ENCODE measurements at regions not wholly inside any gene's neighbourhood (a gene's known extent, or its start where the extent isn't known, plus 50 kb on each side); places are given as distances from the start of the nearest gene placed in this dataset.

- DNase-seq: no peak
Observed at GRCh38 chr10:2980791-2981360, 86.5 kb upstream of the PFKP start.

GRCh38 chr10:2980116-2980515 is 87.2 kb upstream of the PFKP start:
- no peak for DNase-seq

DNA sequence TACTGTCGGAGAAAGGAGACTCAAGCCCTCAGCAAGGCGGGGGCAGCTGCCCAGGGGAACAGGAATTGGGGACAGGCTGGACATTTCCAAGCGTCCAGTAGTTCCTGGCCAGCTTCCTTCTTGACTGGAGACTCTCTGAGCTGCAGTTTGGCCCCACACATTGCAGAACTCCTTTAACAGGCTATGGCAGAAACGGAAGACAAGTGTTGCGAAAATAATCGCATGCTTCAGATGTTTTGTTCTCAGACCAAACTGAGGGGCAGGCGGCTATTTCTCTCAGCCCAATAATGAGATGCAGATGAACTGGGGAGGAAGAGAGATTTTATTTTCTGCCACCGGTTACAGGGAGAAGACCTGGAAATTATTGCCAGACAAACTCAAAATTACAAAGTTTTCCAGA is 88.0 kb upstream of the PFKP start:
- DNase-seq: no peak

DNA sequence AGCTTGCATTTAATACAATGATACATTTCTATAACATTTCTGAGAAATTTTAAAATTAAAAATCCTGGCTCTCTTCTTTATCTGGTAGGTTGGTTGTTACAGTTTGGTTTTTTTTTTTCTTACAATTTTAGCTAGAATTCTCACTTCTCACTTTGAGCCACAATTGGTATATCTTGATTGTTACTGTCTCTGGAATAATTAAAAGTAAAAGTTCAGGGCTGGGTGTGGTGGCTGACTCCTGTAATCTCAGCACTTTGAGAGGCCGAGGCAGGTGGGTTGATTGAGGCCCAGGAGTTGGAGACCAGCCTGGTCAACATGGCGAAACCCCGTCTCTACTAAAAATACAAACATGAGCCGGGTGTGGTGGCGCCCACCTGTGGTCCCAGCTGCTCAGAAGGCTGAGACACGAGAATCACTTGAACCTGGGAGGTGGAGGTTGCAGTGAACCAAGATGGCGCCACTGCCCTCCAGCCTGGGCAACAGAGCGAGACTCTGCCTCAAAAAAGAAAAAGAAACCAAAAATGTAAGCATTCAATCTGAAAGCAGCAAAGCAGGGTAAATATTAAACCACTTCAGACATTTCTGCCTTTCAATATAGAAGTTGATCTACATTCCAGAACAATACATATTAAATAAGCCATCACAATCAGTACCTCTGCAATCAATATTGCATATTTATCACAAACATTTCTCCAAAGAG is 88.6 kb upstream of the PFKP start:
- DNase-seq: no peak

GRCh38 chr10:2978111-2978510 is 89.2 kb upstream of the PFKP start:
- DNase-seq: peak; percentile 56

DNA sequence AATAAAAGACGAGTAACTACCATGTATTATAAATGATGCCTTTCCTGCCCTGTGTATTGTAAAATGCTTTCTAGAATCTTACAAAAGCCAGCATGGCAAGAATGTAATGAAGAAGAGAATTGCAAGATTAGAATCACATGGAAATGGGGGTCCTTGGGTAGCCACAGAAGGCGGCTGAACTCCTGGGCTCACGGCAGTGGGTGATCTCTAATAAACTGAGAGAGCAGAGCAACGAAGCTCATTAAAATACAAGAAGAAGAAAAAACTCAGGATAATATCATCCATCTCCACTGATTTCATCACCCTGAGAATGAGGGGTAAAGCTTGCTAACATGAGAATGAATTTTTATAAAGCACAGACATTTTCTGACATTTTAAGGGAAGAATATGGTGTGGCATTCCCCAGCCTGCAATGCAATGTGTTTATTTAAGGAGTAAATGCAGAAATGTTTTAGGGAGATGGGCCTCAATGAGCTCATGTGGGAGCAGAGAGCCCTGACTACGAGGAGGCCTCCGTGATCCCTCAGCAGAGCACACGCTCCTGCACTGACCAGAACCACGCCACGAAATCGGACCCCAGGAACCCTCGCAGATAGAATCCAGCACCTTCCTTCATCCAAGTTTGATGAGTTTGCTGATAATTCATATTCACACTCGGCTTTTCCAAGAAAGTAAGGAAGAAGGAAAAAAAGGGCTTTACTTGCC is 92.7 kb upstream of the PFKP start:
- DNase-seq: no peak

DNA sequence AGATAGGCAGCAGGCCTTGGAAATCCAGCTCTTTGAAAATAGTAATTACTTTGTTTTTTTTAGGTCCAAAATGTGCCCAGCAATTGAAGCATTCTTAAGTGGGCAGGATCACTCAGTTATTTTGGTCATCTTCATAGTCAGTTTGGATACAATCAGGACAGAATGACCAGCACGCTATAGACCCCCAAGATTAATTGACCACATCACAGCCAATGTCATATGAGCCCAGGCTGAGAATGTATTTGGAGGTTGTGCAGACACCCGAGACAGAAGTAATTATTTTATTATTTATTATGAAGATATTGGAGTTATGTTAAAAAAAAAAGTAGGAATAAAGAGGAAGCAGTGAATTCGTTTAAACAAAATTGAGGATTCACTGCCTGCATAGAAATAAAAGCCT is 93.3 kb upstream of the PFKP start:
- DNase-seq: no peak

GRCh38 chr10:2972810-2973209 is 94.5 kb upstream of the PFKP start:
- DNase-seq: no peak

DNA sequence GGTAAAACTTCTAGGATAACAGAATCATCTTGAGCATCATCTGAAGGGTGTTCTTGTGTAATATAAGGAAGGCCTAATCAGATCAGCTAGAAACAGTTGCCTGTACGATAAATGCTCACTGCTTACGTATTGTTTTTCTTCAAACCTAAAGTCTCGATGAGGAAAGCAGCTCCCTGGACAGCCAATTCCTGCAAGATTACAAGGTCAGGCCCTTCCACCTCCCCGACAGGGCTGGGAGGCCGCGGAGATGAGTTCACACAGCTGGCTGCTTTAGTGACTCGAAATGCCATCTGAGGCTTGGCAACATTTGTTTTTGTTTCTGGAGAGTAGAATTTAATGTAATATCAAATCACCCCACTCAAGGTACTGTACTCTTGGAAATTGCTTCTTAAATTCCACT is 95.1 kb upstream of the PFKP start:
- DNase-seq: no peak

GRCh38 chr10:2970190-2970823 is 97.0 kb upstream of the PFKP start:
- DNase-seq: no peak

GRCh38 chr10:2968401-2969058 is 98.8 kb upstream of the PFKP start:
- DNase-seq: no peak

GRCh38 chr10:2966134-2966533 is 101.2 kb upstream of the PFKP start:
- no peak for DNase-seq

DNA sequence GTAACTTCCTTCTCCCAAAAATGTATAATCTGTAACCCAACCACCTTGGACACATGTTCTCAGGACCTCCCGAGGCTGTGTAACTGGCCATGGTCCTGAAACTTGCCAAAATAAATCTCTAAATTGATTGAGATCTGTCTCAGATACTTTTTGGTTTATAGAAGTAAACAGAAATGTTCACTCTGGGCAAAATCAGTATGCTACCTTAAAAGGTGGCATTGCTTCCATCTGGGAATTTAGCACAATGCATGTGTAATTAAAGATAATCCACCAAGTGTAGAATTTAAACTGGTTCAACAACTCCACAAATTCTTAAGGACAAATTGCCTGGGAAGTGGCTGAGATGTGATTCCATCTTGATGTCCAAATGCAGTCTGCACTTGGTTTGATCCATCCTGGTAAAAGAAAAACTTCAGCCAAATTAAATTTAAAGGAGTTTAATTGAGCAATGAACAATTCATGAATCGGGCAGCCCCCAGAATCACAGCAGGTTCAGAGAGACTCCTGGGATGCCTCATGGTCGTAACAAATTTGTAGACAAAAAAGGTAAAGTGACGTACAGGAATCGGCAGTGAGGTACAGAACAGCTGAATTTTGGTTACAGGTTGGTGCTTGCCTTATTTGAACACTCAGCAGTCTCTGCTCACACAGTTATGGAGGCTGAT is 102.6 kb upstream of the PFKP start:
- no peak for DNase-seq

GRCh38 chr10:2963889-2964631 is 103.3 kb upstream of the PFKP start:
- DNase-seq: no peak

- DNase-seq: no peak
Observed at GRCh38 chr10:2962194-2962593, 105.2 kb upstream of the PFKP start.

DNA sequence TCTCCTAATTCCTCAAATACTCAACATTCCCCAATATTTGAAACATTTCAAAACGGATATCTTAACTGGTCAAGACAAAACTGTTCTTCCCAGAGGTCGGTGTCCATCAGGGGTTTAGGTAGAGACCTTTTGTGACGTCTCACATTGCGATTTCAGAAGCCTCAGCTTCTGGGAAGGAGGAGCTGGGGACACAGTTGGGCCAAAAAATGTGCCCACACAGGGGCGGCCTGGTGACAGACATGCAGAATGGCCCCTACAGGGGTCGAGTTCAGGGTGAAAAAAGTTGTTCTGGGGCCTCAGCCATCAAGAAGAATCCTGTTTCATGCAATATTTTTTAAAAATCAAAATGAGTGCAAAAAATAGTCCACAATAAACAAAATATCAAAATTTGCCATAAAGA is 108.7 kb upstream of the PFKP start:
- DNase-seq: no peak

- DNase-seq: no peak
Observed at GRCh38 chr10:2957785-2958184, 109.6 kb upstream of the PFKP start.

DNA sequence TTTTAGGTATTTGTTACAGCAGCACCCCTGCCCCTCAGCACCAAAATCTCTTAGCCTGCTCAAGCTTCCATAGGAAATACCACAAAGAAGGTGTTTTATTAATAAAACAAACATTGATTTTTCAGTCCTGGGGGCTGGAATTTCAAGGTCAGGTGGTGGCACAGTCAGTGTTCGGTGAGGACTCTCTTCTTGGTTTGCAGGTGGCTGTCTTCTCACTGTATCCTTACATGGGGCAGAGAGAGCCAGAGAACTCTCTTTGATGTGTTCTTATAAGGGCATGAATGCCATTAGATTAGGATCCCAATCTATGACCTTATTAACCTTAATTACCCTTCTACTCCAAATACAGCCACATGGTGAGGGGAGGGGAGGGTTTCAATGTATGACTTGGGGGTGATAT is 112.3 kb upstream of the PFKP start:
- no peak for DNase-seq

GRCh38 chr10:2953495-2953894 is 113.9 kb upstream of the PFKP start:
- no peak for DNase-seq

DNA sequence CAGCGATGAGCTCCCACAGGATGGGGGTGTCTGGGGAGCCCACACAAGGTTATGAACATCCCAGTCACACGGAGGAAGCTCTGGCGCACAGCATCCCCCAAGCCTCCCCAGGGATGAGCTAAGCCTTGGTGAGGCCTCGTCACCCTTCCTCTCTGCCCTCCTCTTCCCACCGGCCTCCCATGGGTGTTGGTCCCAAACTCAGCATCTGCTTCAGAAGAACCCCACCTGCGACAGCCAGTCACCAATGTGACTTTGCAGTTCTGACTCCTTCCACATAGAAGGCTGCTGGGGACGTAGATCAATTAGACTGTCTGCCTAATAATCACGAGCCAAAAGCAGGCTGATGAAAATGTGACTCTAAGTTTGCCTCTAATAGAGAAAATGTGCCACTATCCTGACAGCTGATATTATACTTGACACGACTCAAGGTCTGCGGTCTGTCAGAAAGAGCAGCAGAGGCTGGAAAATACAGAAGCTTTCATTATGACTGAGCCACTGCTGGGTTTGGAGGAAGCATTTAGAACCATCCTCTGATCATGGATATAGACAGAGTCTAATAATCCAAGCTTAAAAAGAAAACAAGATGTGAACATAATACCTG is 116.0 kb upstream of the PFKP start:
- DNase-seq: no peak

DNA sequence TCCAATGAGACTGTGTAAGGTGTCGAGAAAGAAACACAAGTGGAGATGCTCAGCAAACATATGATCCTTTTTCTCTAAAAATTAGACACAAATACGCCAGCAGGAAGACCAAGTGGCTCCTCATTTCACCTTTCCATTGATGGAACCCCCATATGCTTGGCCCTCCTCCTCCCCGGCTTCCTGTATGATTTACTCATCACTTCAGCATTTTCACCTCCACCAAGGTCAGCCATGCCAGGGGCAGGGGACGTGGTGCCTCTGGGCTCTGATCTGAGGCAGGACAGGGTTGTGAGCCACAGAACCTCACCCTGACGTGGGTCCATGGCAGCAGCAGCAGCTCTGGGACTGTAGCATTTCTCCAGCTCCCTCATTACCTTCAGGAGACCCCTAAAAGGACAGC is 116.8 kb upstream of the PFKP start:
- DNase-seq: no peak

GRCh38 chr10:2949948-2950354 is 117.4 kb upstream of the PFKP start:
- peak; percentile 52 for DNase-seq
